ENCODE measurements at regions not wholly inside any gene's neighbourhood (a gene's known extent, or its start where the extent isn't known, plus 50 kb on each side); places are given as distances from the start of the nearest gene placed in this dataset.

- peaks cover 26% of the 10 kb centered on the region for H3K4me1 Mint-ChIP-seq (ENCODE audit: low read depth, unreplicated experiment)
Measured at GRCh38 chr12:5217936-5218335, 174.3 kb downstream of the KCNA5 start.

GRCh38 chr12:5220099-5220498 lies 176.4 kb downstream of the KCNA5 start:
- H3K4me1 Mint-ChIP-seq (ENCODE audit: low read depth, unreplicated experiment): peaks cover 13% of the 10 kb centered on the region
- TF ChIP-seq CTCF (IDR thresholded peaks at IDR 0.05; ENCODE audit: partially characterized antibody, unreplicated experiment): no peak
- no peak overlapping the region for H3K4me3 Mint-ChIP-seq (ENCODE audit: unreplicated experiment)
- DNase-seq: no peak
- H3K36me3 Mint-ChIP-seq (ENCODE audit: unreplicated experiment): peaks cover 6% of the 10 kb centered on the region
- H3K9me3 Mint-ChIP-seq (ENCODE audit: unreplicated experiment): peaks cover 6% of the 10 kb centered on the region
- no peaks in the 10 kb centered on the region for H3K27me3 Mint-ChIP-seq (ENCODE audit: unreplicated experiment)
- H3K27ac Mint-ChIP-seq (ENCODE audit: unreplicated experiment): no peak overlapping the region

More at GRCh38 chr12:5217936-5218335, 174.3 kb downstream of the KCNA5 start:
- no peaks in the 10 kb centered on the region for H3K27me3 Mint-ChIP-seq (ENCODE audit: unreplicated experiment)
- H3K36me3 Mint-ChIP-seq (ENCODE audit: unreplicated experiment): peaks cover 7% of the 10 kb centered on the region
- no peak for TF ChIP-seq CTCF (IDR thresholded peaks at IDR 0.05; ENCODE audit: partially characterized antibody, unreplicated experiment)
- H3K27ac Mint-ChIP-seq (ENCODE audit: unreplicated experiment): no peak overlapping the region
- H3K4me3 Mint-ChIP-seq (ENCODE audit: unreplicated experiment): no peak overlapping the region
- H3K9me3 Mint-ChIP-seq (ENCODE audit: unreplicated experiment): peaks cover 8% of the 10 kb centered on the region
- no peak for DNase-seq

GRCh38 chr12:5220835-5221234 lies 177.2 kb downstream of the KCNA5 start:
- DNase-seq: no peak
- Mint-ChIP-seq H3K4me3 (ENCODE audit: unreplicated experiment) (no peak overlapping the region), H3K9me3 (ENCODE audit: unreplicated experiment) (peaks cover 6% of the 10 kb centered on the region), H3K27me3 (ENCODE audit: unreplicated experiment) (peaks cover 2% of the 10 kb centered on the region), H3K36me3 (ENCODE audit: unreplicated experiment) (peaks cover 4% of the 10 kb centered on the region), H3K27ac (ENCODE audit: unreplicated experiment) (no peak overlapping the region), H3K4me1 (ENCODE audit: low read depth, unreplicated experiment) (peaks cover 13% of the 10 kb centered on the region)
- TF ChIP-seq CTCF (IDR thresholded peaks at IDR 0.05; ENCODE audit: partially characterized antibody, unreplicated experiment): no peak

- no peak overlapping the region for H3K27ac Mint-ChIP-seq (ENCODE audit: unreplicated experiment)
- peaks cover 13% of the 10 kb centered on the region for H3K4me1 Mint-ChIP-seq (ENCODE audit: low read depth, unreplicated experiment)
- peaks cover 4% of the 10 kb centered on the region for H3K36me3 Mint-ChIP-seq (ENCODE audit: unreplicated experiment)
- peaks cover 2% of the 10 kb centered on the region for H3K27me3 Mint-ChIP-seq (ENCODE audit: unreplicated experiment)
- TF ChIP-seq CTCF (IDR thresholded peaks at IDR 0.05; ENCODE audit: partially characterized antibody, unreplicated experiment): no peak
- no peak overlapping the region for H3K4me3 Mint-ChIP-seq (ENCODE audit: unreplicated experiment)
- peak; percentile 32 for DNase-seq
- peaks cover 4% of the 10 kb centered on the region for H3K9me3 Mint-ChIP-seq (ENCODE audit: unreplicated experiment)
Measured at GRCh38 chr12:5222011-5222461, 178.4 kb downstream of the KCNA5 start.

- H3K27ac Mint-ChIP-seq (ENCODE audit: unreplicated experiment): no peak overlapping the region
- no peak for TF ChIP-seq CTCF (IDR thresholded peaks at IDR 0.05; ENCODE audit: partially characterized antibody, unreplicated experiment)
- no peak overlapping the region for H3K4me3 Mint-ChIP-seq (ENCODE audit: unreplicated experiment)
- peaks cover 13% of the 10 kb centered on the region for H3K4me1 Mint-ChIP-seq (ENCODE audit: low read depth, unreplicated experiment)
- peaks cover 4% of the 10 kb centered on the region for H3K9me3 Mint-ChIP-seq (ENCODE audit: unreplicated experiment)
- DNase-seq: no peak
- H3K27me3 Mint-ChIP-seq (ENCODE audit: unreplicated experiment): peaks cover 2% of the 10 kb centered on the region
- peaks cover 4% of the 10 kb centered on the region for H3K36me3 Mint-ChIP-seq (ENCODE audit: unreplicated experiment)
Measured at GRCh38 chr12:5222729-5223128, 179.1 kb downstream of the KCNA5 start.

All from glutamatergic neuron (in vitro differentiated cells).